Uterus (tissue), 3 donors: ENCODE measurements at regions not wholly inside any gene's neighbourhood (a gene's known extent, or its start where the extent isn't known, plus 50 kb on each side); places are given as distances from the start of the nearest gene placed in this dataset.

Experiments
- DNase-seq, 2 donors: peaks; one replicate each; pipeline ENCODE4 v3.0.0-alpha.2; 2019 to 2020
- H3K27ac ChIP-seq, 2 donors: fragments of 200-600 bp; sonication (generic); 1 replicate in 1 of 2; 2 replicates in 1 of 2; pipeline ENCODE4 v1.5.1; 2016 to 2018
- H3K27me3 ChIP-seq, 2 donors: fragments of 200-600 bp; sonication (generic); one replicate each; pipeline ENCODE4 v1.5.1; 2018 to 2019; ENCODE audit warnings: control low read depth in 1 of 2
- H3K36me3 ChIP-seq, 2 donors: fragments of 200-600 bp; sonication (generic); one replicate each; pipeline ENCODE4 v1.5.1; 2019; ENCODE audit warnings: control low read depth in 1 of 2
- H3K4me1 ChIP-seq, 2 donors: fragments of 200-600 bp; sonication (generic); one replicate each; pipeline ENCODE4 v1.5.1; 2018 to 2019; ENCODE audit warnings: control low read depth in 1 of 2
- H3K4me3 ChIP-seq, 2 donors: fragments of 200-600 bp; sonication (generic); 1 replicate in 1 of 2; 2 replicates in 1 of 2; pipeline ENCODE4 v1.5.1; 2018 to 2019; ENCODE audit warnings: mild to moderate bottlenecking in 1 of 2
- H3K9me3 ChIP-seq, 2 donors: fragments of 200-600 bp; sonication (generic); one replicate each; pipeline ENCODE4 v1.5.1; 2019; ENCODE audit warnings: control low read depth in 1 of 2
- POLR2A ChIP-seq, 2 donors: fragments of 450-650 bp; IDR thresholded peaks; one replicate each; pipeline ENCODE4 v1.6.1; 2016; ENCODE audit warnings: antibody characterized with exemption in 2 of 2, mild to moderate bottlenecking in 1 of 2, moderate library complexity in 1 of 2
- intact Hi-C: fragments of 100-400 bp; cut with DNase I; formaldehyde crosslinking; loops from one replicate; pipeline ENCODE4 v1.15.1; 2023; ENCODE audit warnings: low total_unique reads
- TF ChIP-seq, protein P1 (sequence below), 4 experiments: fragments of 200-600 bp in 2 of 4; fragments of 450-650 bp in 2 of 4; sonication (generic) in 2 of 4; IDR thresholded peaks; one replicate each; pipeline ENCODE4 v1.5.1; 2016 to 2019; ENCODE audit warnings: antibody characterized with exemption in 4 of 4, mild to moderate bottlenecking in 2 of 4, moderate library complexity in 1 of 4
- donor health status: DM: yes; HTN: yes; CAD: no.

- Histone ChIP-seq H3K27me3 (no peaks in the 10 kb centered on the region), H3K4me1 (no peaks in the 10 kb centered on the region), H3K4me3 (no peak overlapping the region), H3K9me3 (no peaks in the 10 kb centered on the region), H3K27ac (no peak overlapping the region), H3K36me3 (no peaks in the 10 kb centered on the region)
- intact Hi-C loops, result no loop called here
- no peak for TF ChIP-seq POLR2A (IDR thresholded peaks at IDR 0.05)
- TF ChIP-seq, protein P1, sequence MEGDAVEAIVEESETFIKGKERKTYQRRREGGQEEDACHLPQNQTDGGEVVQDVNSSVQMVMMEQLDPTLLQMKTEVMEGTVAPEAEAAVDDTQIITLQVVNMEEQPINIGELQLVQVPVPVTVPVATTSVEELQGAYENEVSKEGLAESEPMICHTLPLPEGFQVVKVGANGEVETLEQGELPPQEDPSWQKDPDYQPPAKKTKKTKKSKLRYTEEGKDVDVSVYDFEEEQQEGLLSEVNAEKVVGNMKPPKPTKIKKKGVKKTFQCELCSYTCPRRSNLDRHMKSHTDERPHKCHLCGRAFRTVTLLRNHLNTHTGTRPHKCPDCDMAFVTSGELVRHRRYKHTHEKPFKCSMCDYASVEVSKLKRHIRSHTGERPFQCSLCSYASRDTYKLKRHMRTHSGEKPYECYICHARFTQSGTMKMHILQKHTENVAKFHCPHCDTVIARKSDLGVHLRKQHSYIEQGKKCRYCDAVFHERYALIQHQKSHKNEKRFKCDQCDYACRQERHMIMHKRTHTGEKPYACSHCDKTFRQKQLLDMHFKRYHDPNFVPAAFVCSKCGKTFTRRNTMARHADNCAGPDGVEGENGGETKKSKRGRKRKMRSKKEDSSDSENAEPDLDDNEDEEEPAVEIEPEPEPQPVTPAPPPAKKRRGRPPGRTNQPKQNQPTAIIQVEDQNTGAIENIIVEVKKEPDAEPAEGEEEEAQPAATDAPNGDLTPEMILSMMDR (IDR thresholded peaks at IDR 0.05), result no peak
- no peak for DNase-seq
Observed at GRCh38 chr12:45568808-45569207, 160.7 kb upstream of the ARID2 start.

GRCh38 chr12:45570501-45570900 is 159.0 kb upstream of the ARID2 start:
- Histone ChIP-seq H3K4me1 (no peaks in the 10 kb centered on the region), H3K4me3 (no peak overlapping the region), H3K36me3 (no peaks in the 10 kb centered on the region), H3K27me3 (no peaks in the 10 kb centered on the region), H3K9me3 (no peaks in the 10 kb centered on the region), H3K27ac (no peak overlapping the region)
- TF ChIP-seq, protein P1 (IDR thresholded peaks at IDR 0.05), result no peak
- TF ChIP-seq POLR2A (IDR thresholded peaks at IDR 0.05), result no peak
- intact Hi-C loops, result no loop called here
- no peak for DNase-seq

DNA sequence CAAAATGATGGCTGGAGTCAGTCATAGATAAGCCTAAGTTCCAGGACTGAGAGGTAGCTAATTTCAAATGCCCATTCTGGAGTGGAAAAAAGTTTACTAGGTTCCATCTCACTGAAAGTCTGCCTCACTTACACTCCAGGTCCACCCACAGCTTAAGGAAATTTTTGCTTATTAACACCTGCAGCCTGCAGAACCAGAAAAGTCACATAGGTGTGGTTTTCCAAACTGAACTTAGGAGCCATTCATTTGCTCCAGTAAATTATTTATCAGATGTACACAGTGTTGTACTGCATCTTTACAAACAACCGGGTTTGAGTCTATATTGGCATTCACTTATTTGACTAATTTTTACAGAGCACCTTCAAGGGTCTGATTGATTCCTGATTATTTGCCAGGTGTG is 157.4 kb upstream of the ARID2 start:
- DNase-seq, result no peak
- H3K4me1 ChIP-seq, result no peaks in the 10 kb centered on the region
- no peaks in the 10 kb centered on the region for H3K36me3 ChIP-seq
- intact Hi-C loops, result no loop called here
- H3K27me3 ChIP-seq, result no peaks in the 10 kb centered on the region
- H3K27ac ChIP-seq, result no peak overlapping the region
- H3K4me3 ChIP-seq, result no peak overlapping the region
- no peaks in the 10 kb centered on the region for H3K9me3 ChIP-seq
- TF ChIP-seq, protein P1 (IDR thresholded peaks at IDR 0.05), result no peak
- no peak for TF ChIP-seq POLR2A (IDR thresholded peaks at IDR 0.05)

- H3K27ac ChIP-seq, result no peak overlapping the region
- no peak for TF ChIP-seq POLR2A (IDR thresholded peaks at IDR 0.05)
- TF ChIP-seq, protein P1 (IDR thresholded peaks at IDR 0.05), result no peak
- H3K27me3 ChIP-seq, result no peaks in the 10 kb centered on the region
- no peaks in the 10 kb centered on the region for H3K4me1 ChIP-seq
- no peaks in the 10 kb centered on the region for H3K36me3 ChIP-seq
- no peak overlapping the region for H3K4me3 ChIP-seq
- H3K9me3 ChIP-seq, result no peaks in the 10 kb centered on the region
- no peak for DNase-seq
- intact Hi-C loops, result no loop called here
Observed at GRCh38 chr12:45575417-45575816, 154.1 kb upstream of the ARID2 start.

DNA sequence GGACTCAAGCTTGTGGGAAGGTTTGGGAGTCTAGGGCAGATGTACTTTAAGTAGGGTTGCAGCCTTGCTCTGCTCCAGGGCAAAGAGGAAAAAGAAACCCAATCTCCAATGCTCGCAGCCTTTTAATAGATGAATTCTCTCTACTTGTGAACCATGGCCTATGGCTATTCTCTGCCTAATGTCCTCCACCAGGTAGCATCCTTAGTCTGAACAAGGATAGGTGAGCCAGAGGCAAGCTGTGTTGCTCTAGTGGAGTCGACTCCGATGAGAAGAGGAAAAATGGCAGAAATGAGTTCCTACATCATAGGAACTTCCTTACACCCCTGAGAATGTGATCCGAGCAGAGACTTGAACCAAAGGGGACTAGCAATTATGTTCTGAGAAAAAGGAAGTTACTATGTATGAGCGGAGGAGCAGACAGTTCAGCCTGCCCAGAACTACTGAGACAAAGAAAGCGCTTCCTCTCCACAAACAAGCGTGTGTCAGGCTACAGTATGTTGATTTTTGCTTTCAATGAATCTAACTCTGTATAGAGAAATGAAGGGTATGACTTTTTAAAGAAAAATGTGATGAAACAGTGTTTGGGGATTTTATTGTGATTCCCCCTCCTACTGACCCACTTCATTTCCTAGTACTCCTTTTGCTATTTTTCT is 153.6 kb upstream of the ARID2 start:
- TF ChIP-seq POLR2A (IDR thresholded peaks at IDR 0.05), result no peak
- TF ChIP-seq, protein P1 (IDR thresholded peaks at IDR 0.05), result no peak
- Histone ChIP-seq H3K36me3 (no peaks in the 10 kb centered on the region), H3K9me3 (no peaks in the 10 kb centered on the region), H3K4me1 (no peaks in the 10 kb centered on the region), H3K27ac (no peak overlapping the region), H3K4me3 (no peak overlapping the region), H3K27me3 (no peaks in the 10 kb centered on the region)
- DNase-seq, result no peak
- intact Hi-C loops, result no loop called here
